HCT116 (cell line): ENCODE measurements at regions not wholly inside any gene's neighbourhood (a gene's known extent, or its start where the extent isn't known, plus 50 kb on each side); places are given as distances from the start of the nearest gene placed in this dataset.

Experiments used
- ATF3 ChIP-seq: IDR thresholded peaks from 2 replicates; pipeline ENCODE4 v1.6.1; 2012
- CEBPB ChIP-seq: IDR thresholded peaks from 2 replicates; pipeline ENCODE4 v1.6.1; 2012; ENCODE audit warnings: low read depth
- EGR1 ChIP-seq: IDR thresholded peaks from 2 replicates; pipeline ENCODE4 v1.6.1; 2012; ENCODE audit warnings: low read depth
- EZH2phosphoT487 ChIP-seq: fragments of 200-600 bp; IDR thresholded peaks from 2 replicates; pipeline ENCODE4 v1.6.1; 2018; ENCODE audit warnings: antibody characterized with exemption, borderline replicate concordance
- POLR2AphosphoS5 ChIP-seq: IDR thresholded peaks from 2 replicates; pipeline ENCODE4 v1.6.1; 2011; ENCODE audit warnings: mild to moderate bottlenecking, low read depth, low read length, moderate library complexity
- RAD21 ChIP-seq: IDR thresholded peaks from 2 replicates; pipeline ENCODE4 v1.6.1; 2012; ENCODE audit warnings: low read depth, mild to moderate bottlenecking
- SIN3A ChIP-seq: IDR thresholded peaks from 2 replicates; pipeline ENCODE4 v1.6.1; 2012; ENCODE audit warnings: low read depth
- SP1 ChIP-seq: IDR thresholded peaks from 2 replicates; pipeline ENCODE4 v1.6.1; 2012; ENCODE audit warnings: low read depth
- TF ChIP-seq, protein P1 (sequence below), 3 experiments: fragments of 200-600 bp in 1 of 3; sonication (generic) in 1 of 3; IDR thresholded peaks in 2 of 3; conservative IDR thresholded peaks in 1 of 3; 2 replicates each; pipeline ENCODE4 v1.5.1; 2012 to 2017; ENCODE audit warnings: low read depth in 2 of 3, low read length in 2 of 3, antibody characterized with exemption in 1 of 3, borderline replicate concordance in 1 of 3, control low read depth in 1 of 3, mild to moderate bottlenecking in 1 of 3, mixed read lengths in 1 of 3, mixed run types in 1 of 3, moderate library complexity in 1 of 3; ENCODE audit not compliant: insufficient read depth in 1 of 3

DNA sequence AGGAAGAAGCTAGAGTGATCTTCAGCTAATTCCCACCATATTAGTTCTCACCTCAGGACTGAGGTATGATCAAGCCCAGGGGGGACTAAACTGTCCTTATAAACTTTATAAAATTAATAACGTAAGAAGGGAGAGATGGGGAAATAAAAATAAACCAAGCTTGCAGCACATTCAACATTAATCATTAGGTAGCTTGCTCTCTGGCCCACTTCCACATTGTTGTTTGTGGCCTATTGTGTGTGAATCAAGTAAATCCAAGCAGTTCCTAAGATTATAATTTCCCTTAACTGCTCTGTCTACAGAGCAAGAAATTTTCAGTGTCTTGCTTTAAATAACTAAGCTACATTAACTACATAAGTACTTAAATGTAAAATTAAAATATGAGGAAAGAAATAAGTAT lies 131.3 kb upstream of the ABCA1 start:
- TF ChIP-seq CEBPB = no peak
- no peak for TF ChIP-seq EGR1
- TF ChIP-seq, protein P1, sequence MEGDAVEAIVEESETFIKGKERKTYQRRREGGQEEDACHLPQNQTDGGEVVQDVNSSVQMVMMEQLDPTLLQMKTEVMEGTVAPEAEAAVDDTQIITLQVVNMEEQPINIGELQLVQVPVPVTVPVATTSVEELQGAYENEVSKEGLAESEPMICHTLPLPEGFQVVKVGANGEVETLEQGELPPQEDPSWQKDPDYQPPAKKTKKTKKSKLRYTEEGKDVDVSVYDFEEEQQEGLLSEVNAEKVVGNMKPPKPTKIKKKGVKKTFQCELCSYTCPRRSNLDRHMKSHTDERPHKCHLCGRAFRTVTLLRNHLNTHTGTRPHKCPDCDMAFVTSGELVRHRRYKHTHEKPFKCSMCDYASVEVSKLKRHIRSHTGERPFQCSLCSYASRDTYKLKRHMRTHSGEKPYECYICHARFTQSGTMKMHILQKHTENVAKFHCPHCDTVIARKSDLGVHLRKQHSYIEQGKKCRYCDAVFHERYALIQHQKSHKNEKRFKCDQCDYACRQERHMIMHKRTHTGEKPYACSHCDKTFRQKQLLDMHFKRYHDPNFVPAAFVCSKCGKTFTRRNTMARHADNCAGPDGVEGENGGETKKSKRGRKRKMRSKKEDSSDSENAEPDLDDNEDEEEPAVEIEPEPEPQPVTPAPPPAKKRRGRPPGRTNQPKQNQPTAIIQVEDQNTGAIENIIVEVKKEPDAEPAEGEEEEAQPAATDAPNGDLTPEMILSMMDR (IDR thresholded peaks at IDR 0.05 in 2 of 3, conservative IDR thresholded peaks at IDR 0.05 in 1 of 3; ENCODE audit: borderline replicate concordance in 1 of 3, insufficient read depth in 1 of 3, low read depth in 2 of 3, low read length in 2 of 3) = no peak
- no peak for TF ChIP-seq SP1
- no peak for TF ChIP-seq EZH2phosphoT487
- TF ChIP-seq ATF3 = no peak
- TF ChIP-seq POLR2AphosphoS5 = no peak
- no peak for TF ChIP-seq SIN3A
- no peak for TF ChIP-seq RAD21
